Neural progenitor cell (in vitro differentiated cells): ENCODE measurements at regions not wholly inside any gene's neighbourhood (a gene's known extent, or its start where the extent isn't known, plus 50 kb on each side); places are given as distances from the start of the nearest gene placed in this dataset.

Experiments
- DNase-seq: peaks from one replicate; pipeline ENCODE4 v3.0.0-alpha.2; 2016; ENCODE audit warnings: low spot score
- H2AFZ ChIP-seq: fragments of 200-600 bp; sonication (generic); replicated peaks from 2 replicates; pipeline ENCODE4 v1.6.1; 2016; ENCODE audit warnings: antibody characterized with exemption
- H3F3A ChIP-seq: fragments of 200-600 bp; sonication (generic); 2 replicates; pipeline ENCODE4 v1.6.1; 2016; ENCODE audit warnings: antibody characterized with exemption, low read depth
- H3K27ac ChIP-seq: fragments of 200-600 bp; sonication (generic); 2 replicates; pipeline ENCODE4 v1.5.1; 2016; ENCODE audit warnings: mild to moderate bottlenecking
- H3K27me3 ChIP-seq: fragments of 200-600 bp; sonication (generic); 2 replicates; pipeline ENCODE4 v1.6.1; 2016; ENCODE audit warnings: mild to moderate bottlenecking, moderate library complexity
- H3K36me3 ChIP-seq: fragments of 200-600 bp; sonication (generic); 2 replicates; pipeline ENCODE4 v1.5.1; 2016
- H3K4me1 ChIP-seq: fragments of 200-600 bp; sonication (generic); 2 replicates; pipeline ENCODE4 v1.6.1; 2016; ENCODE audit warnings: mixed run types
- H3K4me2 ChIP-seq: fragments of 200-600 bp; sonication (generic); 2 replicates; pipeline ENCODE4 v1.6.1; 2016
- H3K4me3 ChIP-seq: fragments of 200-600 bp; sonication (generic); 2 replicates; pipeline ENCODE4 v1.5.1; 2016
- H3K79me2 ChIP-seq: fragments of 200-600 bp; sonication (generic); 2 replicates; pipeline ENCODE4 v1.6.1; 2016; ENCODE audit warnings: low read depth
- H3K9ac ChIP-seq: fragments of 200-600 bp; sonication (generic); 2 replicates; pipeline ENCODE4 v1.6.1; 2016
- H3K9me3 ChIP-seq: fragments of 200-600 bp; sonication (generic); 2 replicates; pipeline ENCODE4 v1.5.1; 2016; ENCODE audit warnings: low read depth
- H4K20me1 ChIP-seq: fragments of 200-600 bp; sonication (generic); 2 replicates; pipeline ENCODE4 v1.6.1; 2016; ENCODE audit warnings: low read depth
- H3K27ac Mint-ChIP-seq: 3 replicates; pipeline ENCODE4 v1.8.0; 2021; ENCODE audit warnings: mixed read lengths
- H3K27me3 Mint-ChIP-seq: 2 replicates; pipeline ENCODE4 v1.8.0; 2022; ENCODE audit warnings: low read depth, mild to moderate bottlenecking, inconsistent platforms, moderate library complexity, mixed read lengths; ENCODE audit not compliant: insufficient read depth
- H3K36me3 Mint-ChIP-seq: 3 replicates; pipeline ENCODE4 v1.8.0; 2021; ENCODE audit warnings: mixed read lengths
- H3K4me1 Mint-ChIP-seq: 3 replicates; pipeline ENCODE4 v1.8.0; 2021; ENCODE audit warnings: mixed read lengths
- H3K4me3 Mint-ChIP-seq: 3 replicates; pipeline ENCODE4 v1.8.0; 2021; ENCODE audit warnings: mild to moderate bottlenecking, moderate library complexity, mixed read lengths
- H3K9me3 Mint-ChIP-seq: 3 replicates; pipeline ENCODE4 v1.8.0; 2020; ENCODE audit warnings: mixed read lengths
- EZH2 ChIP-seq: fragments of 200-600 bp; sonication (generic); IDR thresholded peaks from 2 replicates; pipeline ENCODE4 v1.6.1; 2017; ENCODE audit warnings: antibody characterized with exemption, mild to moderate bottlenecking, moderate library complexity
- EZH2phosphoT487 ChIP-seq: fragments of 200-600 bp; sonication (generic); IDR thresholded peaks from 2 replicates; pipeline ENCODE4 v1.6.1; 2017; ENCODE audit warnings: antibody characterized with exemption
- TF ChIP-seq, protein P1 (sequence below): fragments of 200-600 bp; sonication (generic); IDR thresholded peaks from 2 replicates; pipeline ENCODE4 v1.5.1; 2017; ENCODE audit warnings: antibody characterized with exemption, mild to moderate bottlenecking

DNA sequence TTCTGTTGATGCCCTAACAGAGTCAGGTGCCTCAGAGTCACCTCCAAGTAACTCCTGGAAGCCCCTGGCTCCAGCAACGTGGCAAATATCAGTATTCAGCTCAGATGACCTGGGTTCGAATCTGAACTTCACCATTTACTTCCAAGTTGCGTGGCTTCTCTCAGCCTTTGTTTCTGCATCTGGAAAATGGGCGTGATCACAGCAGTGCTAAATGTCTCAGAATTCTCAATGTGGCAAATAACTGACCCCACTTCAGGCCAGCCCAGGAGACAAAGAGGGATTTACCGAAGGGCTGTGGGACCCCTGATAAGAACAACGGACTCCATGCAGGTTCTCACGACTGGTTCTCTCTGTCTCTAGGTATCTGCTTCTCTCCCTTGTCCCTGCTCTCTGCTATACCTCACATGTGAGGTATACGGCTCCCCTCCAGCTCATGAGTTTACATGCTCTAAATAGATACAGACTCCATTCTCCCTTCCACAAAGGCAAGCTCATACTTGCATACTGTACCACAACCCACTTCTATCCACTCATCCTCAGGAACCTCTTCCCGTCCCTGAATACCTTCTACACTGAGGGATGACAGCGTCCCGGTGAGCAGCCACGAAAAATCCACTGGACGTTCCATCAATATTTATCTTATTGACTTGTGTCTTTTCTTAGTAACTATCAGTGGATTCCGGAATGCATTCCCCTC is 84.1 kb downstream of the SNX5 start:
- Histone ChIP-seq H3K27me3 (no peaks in the 10 kb centered on the region), H3K79me2 (no peaks in the 10 kb centered on the region), H3F3A (peaks cover 5% of the 10 kb centered on the region), H3K4me2 (no peak overlapping the region), H4K20me1 (no peaks in the 10 kb centered on the region), H3K9ac (no peak overlapping the region), H3K9me3 (no peaks in the 10 kb centered on the region), H3K4me1 (peaks cover 11% of the 10 kb centered on the region), H3K4me3 (no peak overlapping the region), H3K36me3 (no peaks in the 10 kb centered on the region), H3K27ac (no peak overlapping the region), H2AFZ (peak overlapping the region; percentile 26)
- peaks cover 6% of the 10 kb centered on the region for H3K9me3 Mint-ChIP-seq
- H3K4me3 Mint-ChIP-seq, result no peak overlapping the region
- no peak for DNase-seq
- no peak for TF ChIP-seq EZH2phosphoT487
- TF ChIP-seq, protein P1, sequence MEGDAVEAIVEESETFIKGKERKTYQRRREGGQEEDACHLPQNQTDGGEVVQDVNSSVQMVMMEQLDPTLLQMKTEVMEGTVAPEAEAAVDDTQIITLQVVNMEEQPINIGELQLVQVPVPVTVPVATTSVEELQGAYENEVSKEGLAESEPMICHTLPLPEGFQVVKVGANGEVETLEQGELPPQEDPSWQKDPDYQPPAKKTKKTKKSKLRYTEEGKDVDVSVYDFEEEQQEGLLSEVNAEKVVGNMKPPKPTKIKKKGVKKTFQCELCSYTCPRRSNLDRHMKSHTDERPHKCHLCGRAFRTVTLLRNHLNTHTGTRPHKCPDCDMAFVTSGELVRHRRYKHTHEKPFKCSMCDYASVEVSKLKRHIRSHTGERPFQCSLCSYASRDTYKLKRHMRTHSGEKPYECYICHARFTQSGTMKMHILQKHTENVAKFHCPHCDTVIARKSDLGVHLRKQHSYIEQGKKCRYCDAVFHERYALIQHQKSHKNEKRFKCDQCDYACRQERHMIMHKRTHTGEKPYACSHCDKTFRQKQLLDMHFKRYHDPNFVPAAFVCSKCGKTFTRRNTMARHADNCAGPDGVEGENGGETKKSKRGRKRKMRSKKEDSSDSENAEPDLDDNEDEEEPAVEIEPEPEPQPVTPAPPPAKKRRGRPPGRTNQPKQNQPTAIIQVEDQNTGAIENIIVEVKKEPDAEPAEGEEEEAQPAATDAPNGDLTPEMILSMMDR, result no peak
- TF ChIP-seq EZH2, result no peak
- H3K27me3 Mint-ChIP-seq, result peaks cover 4% of the 10 kb centered on the region
- H3K4me1 Mint-ChIP-seq, result peaks cover 35% of the 10 kb centered on the region
- H3K27ac Mint-ChIP-seq, result peak overlapping the region; percentile 65
- H3K36me3 Mint-ChIP-seq, result no peaks in the 10 kb centered on the region

GRCh38 chr20:17883592-17884306 is 84.8 kb downstream of the SNX5 start:
- Histone ChIP-seq H4K20me1 (no peaks in the 10 kb centered on the region), H3K9ac (no peak overlapping the region), H3K4me1 (peaks cover 11% of the 10 kb centered on the region), H2AFZ (no peak overlapping the region), H3K79me2 (no peaks in the 10 kb centered on the region), H3K36me3 (no peaks in the 10 kb centered on the region), H3F3A (peaks cover 5% of the 10 kb centered on the region), H3K4me2 (peak overlapping the region; percentile 6), H3K27ac (no peak overlapping the region), H3K4me3 (no peak overlapping the region), H3K9me3 (no peaks in the 10 kb centered on the region), H3K27me3 (no peaks in the 10 kb centered on the region)
- H3K27ac Mint-ChIP-seq, result peak overlapping the region; percentile 76
- DNase-seq, result no peak
- H3K4me3 Mint-ChIP-seq, result no peak overlapping the region
- H3K36me3 Mint-ChIP-seq, result no peaks in the 10 kb centered on the region
- H3K9me3 Mint-ChIP-seq, result peaks cover 2% of the 10 kb centered on the region
- peaks cover 8% of the 10 kb centered on the region for H3K27me3 Mint-ChIP-seq
- TF ChIP-seq, protein P1, result peak; percentile 9
- no peak for TF ChIP-seq EZH2phosphoT487
- H3K4me1 Mint-ChIP-seq, result peaks cover 35% of the 10 kb centered on the region

DNA sequence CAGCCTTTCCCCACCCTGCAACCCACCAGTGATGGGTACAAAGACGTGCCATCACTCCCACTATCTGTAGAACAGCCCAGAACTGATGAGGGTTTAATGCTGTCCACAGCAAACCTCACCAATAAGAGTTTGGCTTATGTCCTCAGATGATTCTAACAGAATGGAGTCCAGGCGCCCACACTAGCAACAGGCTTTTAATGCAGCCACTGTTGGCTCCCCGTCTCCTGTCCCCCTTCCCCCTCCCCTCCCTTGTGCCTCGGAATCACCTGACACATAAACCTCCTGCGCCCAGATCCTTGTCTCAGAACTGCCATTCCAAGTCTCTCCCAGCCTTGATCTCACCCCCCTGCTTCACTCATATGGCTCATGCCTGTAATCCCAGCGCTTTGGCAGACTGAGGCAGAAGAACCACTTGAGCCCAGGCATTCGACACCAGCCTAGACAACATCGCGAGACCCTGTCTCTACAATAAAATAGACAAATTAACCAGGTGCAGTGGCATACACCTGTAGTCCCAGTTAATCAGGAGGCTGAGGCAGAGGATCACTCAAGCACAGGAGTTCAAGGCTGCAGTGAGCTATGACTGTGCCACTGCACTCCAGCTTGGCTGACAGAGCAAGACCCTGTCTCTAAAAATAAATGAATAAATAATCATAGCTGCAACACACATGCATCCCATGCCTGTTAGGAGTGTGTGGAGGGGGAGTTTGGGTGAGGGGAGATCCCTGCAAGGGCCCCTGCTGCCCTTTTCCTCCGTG is 85.6 kb downstream of the SNX5 start:
- no peak overlapping the region for H3K4me3 Mint-ChIP-seq
- H3K27me3 Mint-ChIP-seq, result peaks cover 11% of the 10 kb centered on the region
- Histone ChIP-seq H3K4me2 (no peak overlapping the region), H3K4me3 (no peak overlapping the region), H2AFZ (no peak overlapping the region), H3F3A (peaks cover 5% of the 10 kb centered on the region), H3K9me3 (no peaks in the 10 kb centered on the region), H3K9ac (no peak overlapping the region), H3K27me3 (no peaks in the 10 kb centered on the region), H4K20me1 (no peaks in the 10 kb centered on the region), H3K4me1 (peaks cover 11% of the 10 kb centered on the region), H3K36me3 (no peaks in the 10 kb centered on the region), H3K79me2 (no peaks in the 10 kb centered on the region), H3K27ac (no peak overlapping the region)
- TF ChIP-seq EZH2 (no peak), EZH2phosphoT487 (no peak)
- TF ChIP-seq, protein P1, result no peak
- H3K27ac Mint-ChIP-seq, result peak overlapping the region; percentile 66
- peaks cover 41% of the 10 kb centered on the region for H3K4me1 Mint-ChIP-seq
- DNase-seq, result no peak
- no peaks in the 10 kb centered on the region for H3K36me3 Mint-ChIP-seq
- no peaks in the 10 kb centered on the region for H3K9me3 Mint-ChIP-seq
